Endothelial cell of umbilical vein (primary cell): ENCODE measurements at regions not wholly inside any gene's neighbourhood (a gene's known extent, or its start where the extent isn't known, plus 50 kb on each side); places are given as distances from the start of the nearest gene placed in this dataset.

ENCODE experiments used
- BruUV-seq: library from RNA; stranded (reverse); fragments of 400-500 nt; replicated peaks from 2 replicates; lab custom pipeline; 2021; lab: Mats Ljungman, UMichigan
- CTCF ChIA-PET: fragments of 300-600, 350-600 bp; sonication (Branson Sonifier 250); formaldehyde crosslinking; loops from one replicate; lab custom pipeline; 2021; ENCODE audit warnings: antibody characterized with exemption, inconsistent platforms; lab: Charles Lee
- POLR2A ChIA-PET: fragments of 300-600, 350-600 bp; sonication (Branson Sonifier 250); formaldehyde crosslinking; loops from one replicate; lab custom pipeline; 2021; ENCODE audit warnings: antibody characterized with exemption, inconsistent platforms; lab: Charles Lee
- DNase-seq: peaks from one replicate; pipeline ENCODE4 v3.0.0-alpha.2; 2011; ENCODE audit warnings: low read depth, low spot score
- FAIRE-seq: peaks from 2 replicates; lab custom pipeline; 2011; peaks lifted over from hg19 to GRCh38; lab: Jason Lieb, UNC
- H2AFZ ChIP-seq: 2 replicates; pipeline ENCODE4 v1.6.0; 2012; ENCODE audit warnings: low read depth, low read length, control low read depth, inconsistent platforms
- H3K27ac ChIP-seq: 2 replicates; pipeline ENCODE4 v1.5.1; 2011; ENCODE audit warnings: low read depth, mild to moderate bottlenecking, control low read depth, low read length, moderate library complexity; ENCODE audit not compliant: insufficient read depth
- H3K27me3 ChIP-seq, 2 experiments: 2 replicates each; pipeline versions ENCODE4 v1.6.0 to v1.6.1; 2011; ENCODE audit warnings: low read length in 2 of 2, mixed read lengths in 1 of 2; ENCODE audit not compliant: control insufficient read depth in 2 of 2, insufficient read depth in 2 of 2
- H3K36me3 ChIP-seq, 2 experiments: 2 replicates in 1 of 2; 3 replicates in 1 of 2; pipeline ENCODE4 v1.5.1; 2011; ENCODE audit warnings: low read length in 2 of 2, mild to moderate bottlenecking in 1 of 2, moderate library complexity in 1 of 2; ENCODE audit not compliant: control insufficient read depth in 2 of 2, insufficient read depth in 2 of 2; ENCODE audit errors: extremely low read depth in 1 of 2
- H3K4me1 ChIP-seq: 3 replicates; pipeline ENCODE4 v1.5.1; 2011; ENCODE audit warnings: mild to moderate bottlenecking, low read length; ENCODE audit not compliant: control insufficient read depth, insufficient read depth; ENCODE audit errors: extremely low read depth
- H3K4me2 ChIP-seq: 2 replicates; pipeline ENCODE4 v1.6.1; 2011; ENCODE audit warnings: low read length, control low read depth, mixed read lengths; ENCODE audit not compliant: insufficient read depth
- H3K4me3 ChIP-seq, 3 experiments: fragments of 200-600 bp in 1 of 3; sonication (generic), shearing (Covaris generic) in 1 of 3; replicated peaks in 1 of 3; 2 replicates each; pipeline ENCODE4 v1.5.1; 2011 to 2016; ENCODE audit warnings: control low read depth in 3 of 3, low read length in 3 of 3, mild to moderate bottlenecking in 2 of 3, inconsistent platforms in 1 of 3, low read depth in 1 of 3, moderate library complexity in 1 of 3; ENCODE audit not compliant: insufficient read depth in 1 of 3
- H3K79me2 ChIP-seq: 2 replicates; pipeline ENCODE4 v1.6.0; 2012; ENCODE audit warnings: low read length, inconsistent platforms; ENCODE audit not compliant: control insufficient read depth, insufficient read depth
- H3K9ac ChIP-seq: replicated peaks from 2 replicates; pipeline ENCODE3; 2011; ENCODE audit warnings: low read length, control low read depth; ENCODE audit not compliant: insufficient read depth; ENCODE audit errors: extremely low read depth
- H3K9me1 ChIP-seq: replicated peaks from 3 replicates; pipeline ENCODE4 v1.6.0; 2011; ENCODE audit warnings: mild to moderate bottlenecking, low read length; ENCODE audit not compliant: control insufficient read depth, insufficient read depth; ENCODE audit errors: extremely low read depth
- H3K9me3 ChIP-seq: replicated peaks from 2 replicates; pipeline ENCODE4 v1.5.1; 2012; ENCODE audit warnings: low read length, inconsistent platforms; ENCODE audit not compliant: control insufficient read depth, insufficient read depth
- H4K20me1 ChIP-seq: replicated peaks from 2 replicates; pipeline ENCODE3; 2011; ENCODE audit warnings: mild to moderate bottlenecking, low read length; ENCODE audit not compliant: control insufficient read depth, insufficient read depth; ENCODE audit errors: extremely low read depth
- CTCF ChIP-seq, 2 donors: IDR thresholded peaks; 1 replicate in 1 of 2; 2 replicates in 1 of 2; pipeline ENCODE4 v1.5.1; 2011; ENCODE audit warnings: low read length in 2 of 2, mild to moderate bottlenecking in 2 of 2, moderate library complexity in 2 of 2, control low read depth in 1 of 2, inconsistent platforms in 1 of 2, low read depth in 1 of 2; ENCODE audit not compliant: insufficient read depth in 1 of 2; ENCODE audit errors: extremely low read depth in 1 of 2
- EZH2 ChIP-seq: IDR thresholded peaks from 2 replicates; pipeline ENCODE4 v1.6.1; 2012; ENCODE audit warnings: borderline replicate concordance, low read depth, mild to moderate bottlenecking, moderate library complexity, low read length, inconsistent platforms; ENCODE audit not compliant: severe bottlenecking
- FOS ChIP-seq: IDR thresholded peaks from 2 replicates; pipeline ENCODE4 v1.6.1; 2011; ENCODE audit warnings: mild to moderate bottlenecking, low read length, moderate library complexity, borderline replicate concordance; ENCODE audit not compliant: insufficient read depth
- GATA2 ChIP-seq: IDR thresholded peaks from 2 replicates; pipeline ENCODE4 v1.7.0; 2011; ENCODE audit warnings: low read depth, mild to moderate bottlenecking, moderate library complexity, mixed read lengths, low read length; ENCODE audit not compliant: insufficient read length, insufficient read depth
- JUN ChIP-seq: IDR thresholded peaks from 2 replicates; pipeline ENCODE4 v1.6.1; 2011; ENCODE audit warnings: borderline replicate concordance, low read depth; ENCODE audit not compliant: insufficient read length, insufficient read depth
- MYC ChIP-seq: IDR thresholded peaks from one replicate; pipeline ENCODE4 v1.6.1; 2011; ENCODE audit warnings: mild to moderate bottlenecking, low read depth, low read length
- POLR2A ChIP-seq: IDR thresholded peaks from 2 replicates; pipeline ENCODE4 v1.6.1; 2012; ENCODE audit warnings: low read depth, mild to moderate bottlenecking, control low read depth, low read length
- POLR2AphosphoS5 ChIP-seq: IDR thresholded peaks from 2 replicates; pipeline ENCODE4 v1.6.1; 2012; ENCODE audit warnings: low read depth, mild to moderate bottlenecking, control low read depth, low read length, moderate library complexity; ENCODE audit not compliant: insufficient read depth
- dilution Hi-C: fragments of 300-500 bp; cut with MboI; formaldehyde crosslinking; loops from one replicate; pipeline ENCODE4 v1.15.0; 2019; ENCODE audit warnings: low sequenced_read_pairs; ENCODE audit not compliant: extremely low pct_ligation_motif_present
- intact Hi-C: fragments of 100-400 bp; cut with micrococcal nuclease; formaldehyde crosslinking; loops from one replicate; pipeline ENCODE4 v1.10.0; 2022
- TF ChIP-seq, protein P1 (sequence below): IDR thresholded peaks from 2 replicates; pipeline ENCODE4 v1.6.1; 2011; ENCODE audit not compliant: insufficient read depth, insufficient read length

GRCh38 chr6:139643986-139644385, 269.5 kb upstream of the CITED2 start:
- TF ChIP-seq GATA2 (no peak), FOS (no peak), EZH2 (no peak), POLR2A (no peak), MYC (no peak), POLR2AphosphoS5 (no peak), JUN (no peak), CTCF (IDR thresholded peaks at IDR 0.05; ENCODE audit: extremely low read depth in 1 of 2, insufficient read depth in 1 of 2, low read depth in 1 of 2, low read length in 2 of 2) (no peak)
- TF ChIP-seq, protein P1, sequence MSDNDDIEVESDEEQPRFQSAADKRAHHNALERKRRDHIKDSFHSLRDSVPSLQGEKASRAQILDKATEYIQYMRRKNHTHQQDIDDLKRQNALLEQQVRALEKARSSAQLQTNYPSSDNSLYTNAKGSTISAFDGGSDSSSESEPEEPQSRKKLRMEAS = no peak
- Histone ChIP-seq H3K4me3 (no peak overlapping the region), H3K9me1 (no peaks in the 10 kb centered on the region), H3K4me1 (no peaks in the 10 kb centered on the region), H3K36me3 (no peaks in the 10 kb centered on the region), H2AFZ (no peak overlapping the region), H3K27me3 (no peaks in the 10 kb centered on the region), H3K9me3 (no peaks in the 10 kb centered on the region), H3K9ac (no peak overlapping the region), H4K20me1 (no peaks in the 10 kb centered on the region), H3K27ac (no peak overlapping the region), H3K4me2 (no peak overlapping the region), H3K79me2 (no peaks in the 10 kb centered on the region)
- CTCF ChIA-PET = interaction anchor here (0.7 kb wide), 1 partner anchor 393 kb away, joined by 3 read pairs; no protein-coding TSS in a partner anchor
- POLR2A ChIA-PET = no interaction called here
- FAIRE-seq (no peak), DNase-seq (no peak)
- dilution Hi-C loops (no loop called here), intact Hi-C loops (no loop called here)
- no TSS peak for BruUV-seq
